Transverse colon (tissue), 4 donors: ENCODE measurements at regions not wholly inside any gene's neighbourhood (a gene's known extent, or its start where the extent isn't known, plus 50 kb on each side); places are given as distances from the start of the nearest gene placed in this dataset.

Experiments
- DNase-seq: peaks from one replicate; pipeline ENCODE4 v3.0.0-alpha.2; 2019
- H3K27ac ChIP-seq, 4 donors: fragments of 200-600 bp; sonication (generic); 2 replicates each; pipeline ENCODE4 v1.5.1; 2016 to 2018; ENCODE audit warnings: inconsistent platforms in 4 of 4
- H3K27me3 ChIP-seq: fragments of 200-600 bp; sonication (generic); 2 replicates; pipeline ENCODE4 v1.5.1; 2017; ENCODE audit warnings: inconsistent platforms
- H3K36me3 ChIP-seq, 4 donors: fragments of 200-600 bp; sonication (generic); 2 replicates each; pipeline ENCODE4 v1.5.1; 2017 to 2019; ENCODE audit warnings: inconsistent platforms in 4 of 4
- H3K4me1 ChIP-seq, 4 donors: fragments of 200-600 bp; sonication (generic); 2 replicates each; pipeline ENCODE4 v1.5.1; 2017 to 2020; ENCODE audit warnings: inconsistent platforms in 4 of 4
- H3K4me3 ChIP-seq, 4 donors: fragments of 200-600 bp; sonication (generic); 1 replicate in 1 of 4; 2 replicates in 3 of 4; pipeline versions ENCODE4 v1.5.1 to v1.6.1; 2017 to 2019; ENCODE audit warnings: inconsistent platforms in 4 of 4
- H3K9me3 ChIP-seq, 2 donors: fragments of 200-600 bp; sonication (generic); 2 replicates each; pipeline ENCODE4 v1.5.1; 2017 to 2019; ENCODE audit warnings: inconsistent platforms in 2 of 2
- CTCF ChIP-seq, 5 experiments: fragments of 200-600 bp in 3 of 5; fragments of 450-650 bp in 2 of 5; sonication (generic) in 3 of 5; IDR thresholded peaks; 1 replicate in 2 of 5; 2 replicates in 3 of 5; pipeline ENCODE4 v1.5.1; 2016 to 2017; ENCODE audit warnings: antibody characterized with exemption in 5 of 5, inconsistent platforms in 3 of 5, mild to moderate bottlenecking in 2 of 5, moderate library complexity in 1 of 5
- EP300 ChIP-seq: sonication (generic); formaldehyde crosslinking; IDR thresholded peaks from one replicate; pipeline ENCODE4 v1.6.1; 2017; ENCODE audit warnings: antibody characterized with exemption, low read depth
- POLR2A ChIP-seq: fragments of 450-650 bp; IDR thresholded peaks from one replicate; pipeline ENCODE4 v1.6.1; 2016; ENCODE audit warnings: antibody characterized with exemption, mild to moderate bottlenecking, moderate library complexity
- POLR2AphosphoS5 ChIP-seq, 3 donors: sonication (generic); formaldehyde crosslinking; IDR thresholded peaks; one replicate each; pipeline ENCODE4 v1.6.1; 2016; ENCODE audit warnings: antibody characterized with exemption in 3 of 3
- WGBS, 2 donors: methylation state at CpG; one replicate each; pipeline ENCODE4 v1.1.5; 2018; ENCODE audit warnings: low coverage in 1 of 2; 5-methylcytosine and 5-hydroxymethylcytosine counted together
- in situ Hi-C, 4 donors: fragments of 200-750 bp; cut with MboI; loops; one replicate each; pipeline versions ENCODE4 v1.15.0 to v1.15.1; 2017; ENCODE audit warnings: low sequenced_read_pairs in 3 of 4, low pct_ligation_motif_present in 1 of 4, low pct_unique_long_range_greater_than_20kb in 1 of 4
- intact Hi-C: fragments of 100-400 bp; cut with DNase I; formaldehyde crosslinking; loops from one replicate; pipeline ENCODE4 v1.15.1; 2023; ENCODE audit warnings: low total_unique reads

GRCh38 chr3:1571736-1572135, 478.9 kb downstream of the CNTN6 start:
- Histone ChIP-seq H3K27me3 (no peaks in the 10 kb centered on the region), H3K36me3 (no peaks in the 10 kb centered on the region), H3K4me1 (peaks cover 0 to 5% (median 0%) of the 10 kb centered on the region in 4 donors), H3K9me3 (no peaks in the 10 kb centered on the region), H3K4me3 (no peak overlapping the region), H3K27ac (no peak overlapping the region)
- TF ChIP-seq EP300 (no peak), POLR2A (no peak), POLR2AphosphoS5 (IDR thresholded peaks at IDR 0.05) (no peak), CTCF (IDR thresholded peaks at IDR 0.05) (no peak)
- intact Hi-C loops: no loop called here
- DNase-seq: no peak
- in situ Hi-C loops: no loop called here

GRCh38 chr3:1576047-1576446, 483.2 kb downstream of the CNTN6 start:
- Histone ChIP-seq H3K27me3 (no peaks in the 10 kb centered on the region), H3K4me1 (peaks cover 0 to 5% (median 0%) of the 10 kb centered on the region in 4 donors), H3K9me3 (no peaks in the 10 kb centered on the region), H3K27ac (peak overlapping the region in 2 of 4 donors; percentile 12 to 33), H3K36me3 (no peaks in the 10 kb centered on the region), H3K4me3 (no peak overlapping the region)
- peak; percentile 31 for DNase-seq
- 38% methylated on average over 3 of the region's 3 CpGs; no CpG with 5 or more reads in 1 of the 2 donors for WGBS, 2 donors
- TF ChIP-seq POLR2A (no peak), POLR2AphosphoS5 (IDR thresholded peaks at IDR 0.05) (peak in 2 of 3 donors; percentile 18 to 60), EP300 (no peak)
- intact Hi-C loops: no loop called here
- in situ Hi-C loops: no loop called here

DNA sequence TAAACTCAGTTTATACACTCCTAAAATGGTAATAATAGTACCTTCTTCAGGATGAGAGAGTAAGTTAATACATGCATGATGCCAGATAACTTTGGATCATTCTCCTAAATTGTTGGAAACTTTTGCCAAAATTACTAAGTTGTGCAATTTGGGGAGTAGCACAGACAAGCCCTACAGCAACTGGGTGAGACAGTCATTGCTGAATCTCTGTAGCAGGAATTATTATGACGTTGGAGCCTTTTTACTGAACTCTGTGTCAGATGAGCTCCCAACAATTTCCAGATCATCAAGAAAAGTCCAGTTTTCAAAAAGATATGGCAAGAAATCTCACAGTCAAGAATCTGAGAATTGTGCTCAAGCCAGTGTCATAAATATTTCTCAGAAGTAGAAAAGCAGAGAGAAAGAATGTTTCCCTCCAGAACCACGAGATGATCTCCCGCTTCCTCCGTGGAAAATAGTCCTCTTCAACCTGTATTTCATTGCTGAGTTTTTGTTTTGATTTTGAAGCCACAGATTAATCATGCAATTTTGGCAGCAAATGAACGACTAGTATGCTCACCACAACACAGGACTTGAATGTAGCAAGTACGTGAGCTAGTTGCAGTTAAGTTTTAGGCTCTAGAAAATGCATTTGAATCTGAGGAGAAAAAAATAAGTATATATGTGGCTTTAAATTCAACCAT, 485.4 kb downstream of the CNTN6 start:
- Histone ChIP-seq H3K4me1 (peaks cover 0 to 5% (median 0%) of the 10 kb centered on the region in 4 donors), H3K4me3 (no peak overlapping the region), H3K27me3 (no peaks in the 10 kb centered on the region), H3K36me3 (no peaks in the 10 kb centered on the region), H3K9me3 (no peaks in the 10 kb centered on the region), H3K27ac (no peak overlapping the region)
- in situ Hi-C loops: no loop called here
- DNase-seq: no peak
- no peak for TF ChIP-seq CTCF (IDR thresholded peaks at IDR 0.05)
- TF ChIP-seq POLR2A: no peak
- no peak for TF ChIP-seq EP300
- no peak for TF ChIP-seq POLR2AphosphoS5 (IDR thresholded peaks at IDR 0.05)
- WGBS, 2 donors: 57 to 59% methylated on average over 6 of the region's 6 CpGs
- intact Hi-C loops: no loop called here

GRCh38 chr3:1583044-1583443, 490.2 kb downstream of the CNTN6 start:
- in situ Hi-C loops: no loop called here
- Histone ChIP-seq H3K27ac (no peak overlapping the region), H3K27me3 (no peaks in the 10 kb centered on the region), H3K4me1 (no peaks in the 10 kb centered on the region), H3K9me3 (no peaks in the 10 kb centered on the region), H3K4me3 (no peak overlapping the region), H3K36me3 (no peaks in the 10 kb centered on the region)
- DNase-seq: no peak
- TF ChIP-seq EP300 (no peak), CTCF (IDR thresholded peaks at IDR 0.05) (no peak)
- intact Hi-C loops: no loop called here
- 91% methylated on average over 10 of the region's 10 CpGs; no CpG with 5 or more reads in 1 of the 2 donors for WGBS, 2 donors

DNA sequence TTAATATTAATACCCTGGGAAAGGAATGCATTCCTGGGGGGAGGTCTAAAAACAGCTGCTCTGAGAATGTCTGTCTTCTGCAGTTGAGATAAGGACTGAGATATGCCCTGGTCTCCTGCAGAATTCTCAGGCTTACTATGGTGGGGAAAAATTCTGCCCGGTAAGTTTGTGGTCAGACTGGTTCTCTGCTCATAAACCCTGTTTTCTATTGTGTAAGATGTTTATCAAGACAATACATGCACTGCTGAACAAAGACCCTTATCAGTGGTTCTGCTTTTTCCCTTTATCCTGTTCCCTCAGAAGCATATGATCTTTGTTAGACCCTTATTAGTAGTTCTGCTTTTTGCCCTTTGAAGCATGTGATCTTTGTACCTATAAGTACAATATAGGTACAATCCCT, 494.6 kb downstream of the CNTN6 start:
- DNase-seq: no peak
- Histone ChIP-seq H3K4me3 (no peak overlapping the region), H3K36me3 (no peaks in the 10 kb centered on the region), H3K9me3 (peaks cover 0 to 4% of the 10 kb centered on the region in 2 donors), H3K27me3 (no peaks in the 10 kb centered on the region), H3K27ac (no peak overlapping the region), H3K4me1 (no peaks in the 10 kb centered on the region)
- in situ Hi-C loops: no loop called here
- intact Hi-C loops: no loop called here
- 64% methylated on average over 1 of the region's 1 CpG; no CpG with 5 or more reads in 1 of the 2 donors for WGBS, 2 donors
- no peak for TF ChIP-seq POLR2A
- TF ChIP-seq CTCF (IDR thresholded peaks at IDR 0.05): no peak
